NCI-H748 (cell line): ENCODE measurements at regions not wholly inside any gene's neighbourhood (a gene's known extent, or its start where the extent isn't known, plus 50 kb on each side); places are given as distances from the start of the nearest gene placed in this dataset.

Source experiments
- DNase-seq: peaks from one replicate; lab custom pipeline; 2025; ENCODE audit not compliant: unreplicated experiment; lab: John Stamatoyannopoulos, UW

GRCh38 chr4:121227341-121227792 is 63.2 kb upstream of the TNIP3 start:
- DNase-seq, result no peak

GRCh38 chr4:121226362-121226761 is 62.2 kb upstream of the TNIP3 start:
- DNase-seq, result no peak

- no peak for DNase-seq
Measured at GRCh38 chr4:121221608-121222007, 57.5 kb upstream of the TNIP3 start.

- DNase-seq, result no peak
Measured at GRCh38 chr4:121221201-121221600, 57.1 kb upstream of the TNIP3 start.

GRCh38 chr4:121220698-121221097 is 56.6 kb upstream of the TNIP3 start:
- DNase-seq, result no peak

GRCh38 chr4:121219227-121219626 is 55.1 kb upstream of the TNIP3 start:
- no peak for DNase-seq

- no peak for DNase-seq
Measured at GRCh38 chr4:121217351-121217750, 53.2 kb upstream of the TNIP3 start.

- no peak for DNase-seq
Measured at GRCh38 chr4:121216461-121216860, 52.3 kb upstream of the TNIP3 start.

- DNase-seq, result no peak
Measured at GRCh38 chr4:121213940-121214339, 49.8 kb upstream of the TNIP3 start.
